ENCODE measurements at regions not wholly inside any gene's neighbourhood (a gene's known extent, or its start where the extent isn't known, plus 50 kb on each side); places are given as distances from the start of the nearest gene placed in this dataset.

- DNase-seq (ENCODE audit: insufficient read length, low spot score): no peak
- FAIRE-seq: peak; percentile 80
- TF ChIP-seq CTCF (IDR thresholded peaks at IDR 0.05; ENCODE audit: insufficient read depth, missing control alignments): no peak
Observed at GRCh38 chr1:172738389-172738788, 79.5 kb downstream of the FASLG start.

- DNase-seq (ENCODE audit: insufficient read length, low spot score): no peak
- peak; percentile 95 for FAIRE-seq
- peak; percentile 93 for TF ChIP-seq CTCF (IDR thresholded peaks at IDR 0.05; ENCODE audit: insufficient read depth, missing control alignments)
Observed at GRCh38 chr1:172742599-172743500, 83.9 kb downstream of the FASLG start.

GRCh38 chr1:172745014-172745413, 86.1 kb downstream of the FASLG start:
- peak; percentile 73 for TF ChIP-seq CTCF (IDR thresholded peaks at IDR 0.05; ENCODE audit: insufficient read depth, missing control alignments)
- no peak for DNase-seq (ENCODE audit: insufficient read length, low spot score)
- peak; percentile 96 for FAIRE-seq

GRCh38 chr1:172746091-172746949, 87.4 kb downstream of the FASLG start:
- no peak for FAIRE-seq
- DNase-seq (ENCODE audit: insufficient read length, low spot score): no peak
- no peak for TF ChIP-seq CTCF (IDR thresholded peaks at IDR 0.05; ENCODE audit: insufficient read depth, missing control alignments)

- no peak for TF ChIP-seq CTCF (IDR thresholded peaks at IDR 0.05; ENCODE audit: insufficient read depth, missing control alignments)
- DNase-seq (ENCODE audit: insufficient read length, low spot score) (no peak), FAIRE-seq (no peak)
Observed at GRCh38 chr1:172748201-172748600, 89.3 kb downstream of the FASLG start.

GRCh38 chr1:172751683-172752082, 92.8 kb downstream of the FASLG start:
- no peak for TF ChIP-seq CTCF (IDR thresholded peaks at IDR 0.05; ENCODE audit: insufficient read depth, missing control alignments)
- DNase-seq (ENCODE audit: insufficient read length, low spot score) (no peak), FAIRE-seq (no peak)

All from D721Med (cell line).